Karpas-422 (cell line): ENCODE measurements at regions not wholly inside any gene's neighbourhood (a gene's known extent, or its start where the extent isn't known, plus 50 kb on each side); places are given as distances from the start of the nearest gene placed in this dataset.

Source experiments
- DNase-seq: peaks from one replicate; pipeline ENCODE4 v3.0.0-alpha.2; 2015
- H2AFZ ChIP-seq: fragments of 200-600 bp; sonication (generic); 2 replicates; pipeline ENCODE4 v1.6.1; 2014; ENCODE audit warnings: antibody characterized with exemption, low read length, mixed read lengths
- H3K27ac ChIP-seq: fragments of 200-600 bp; sonication (generic); 2 replicates; pipeline ENCODE4 v1.5.1; 2014; ENCODE audit warnings: mild to moderate bottlenecking, low read length, moderate library complexity
- H3K27me3 ChIP-seq: fragments of 200-600 bp; sonication (generic); 2 replicates; pipeline ENCODE4 v1.6.1; 2014; ENCODE audit warnings: low read length, mixed read lengths
- H3K36me3 ChIP-seq: fragments of 200-600 bp; sonication (generic); 2 replicates; pipeline ENCODE4 v1.6.1; 2014; ENCODE audit warnings: low read length, mixed read lengths; ENCODE audit not compliant: insufficient read depth
- H3K4me1 ChIP-seq: fragments of 200-600 bp; sonication (generic); 2 replicates; pipeline ENCODE4 v1.6.1; 2014; ENCODE audit warnings: mild to moderate bottlenecking, low read length, mixed read lengths
- H3K4me2 ChIP-seq: fragments of 200-600 bp; sonication (generic); 2 replicates; pipeline ENCODE4 v1.6.1; 2014; ENCODE audit warnings: low read length, low read depth, mild to moderate bottlenecking; ENCODE audit not compliant: poor library complexity, severe bottlenecking
- H3K4me3 ChIP-seq: fragments of 200-600 bp; sonication (generic); 2 replicates; pipeline ENCODE4 v1.5.1; 2014; ENCODE audit warnings: mild to moderate bottlenecking, antibody characterized with exemption, low read length, mixed read lengths
- H3K79me2 ChIP-seq: fragments of 200-600 bp; sonication (generic); 2 replicates; pipeline ENCODE4 v1.6.1; 2014; ENCODE audit warnings: mild to moderate bottlenecking, low read length, mixed read lengths
- H3K9ac ChIP-seq: fragments of 200-600 bp; sonication (generic); 2 replicates; pipeline ENCODE4 v1.6.0; 2014; ENCODE audit warnings: low read length
- H3K9me2 ChIP-seq: fragments of 200-600 bp; sonication (generic), shearing (Covaris generic); replicated peaks from 2 replicates; pipeline ENCODE4 v1.6.0; 2014; ENCODE audit warnings: mild to moderate bottlenecking, low read length, moderate library complexity; ENCODE audit not compliant: insufficient read depth
- H3K9me3 ChIP-seq: fragments of 300-700, 200-600 bp; sonication (generic); 2 replicates; pipeline ENCODE4 v1.6.1; 2014; ENCODE audit warnings: low read length, mixed read lengths
- H4K20me1 ChIP-seq: fragments of 200-600 bp; sonication (generic); 2 replicates; pipeline ENCODE4 v1.6.1; 2014; ENCODE audit warnings: mild to moderate bottlenecking, antibody characterized with exemption, low read length, low read depth; ENCODE audit not compliant: insufficient read depth

DNA sequence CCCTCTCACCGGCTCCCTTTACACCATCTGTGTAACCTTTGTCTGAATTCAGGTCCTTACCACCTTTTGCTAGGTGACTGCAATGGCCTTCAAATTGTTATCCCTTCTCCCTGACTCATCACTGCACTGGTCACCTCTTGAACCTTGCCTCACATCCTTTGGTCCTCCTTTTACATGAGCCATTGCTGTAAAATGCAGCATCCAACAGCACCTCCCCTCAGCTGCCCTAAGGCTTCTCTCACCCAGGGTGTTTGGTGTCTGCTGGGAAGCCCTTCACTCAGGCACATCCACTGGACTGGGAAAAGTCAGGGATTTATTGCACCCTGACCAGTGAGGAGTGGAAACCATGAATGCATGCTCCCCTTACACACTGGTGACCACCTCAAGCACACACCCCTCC, 192.5 kb upstream of the GATB start:
- Histone ChIP-seq H3K4me2 (no peak overlapping the region), H3K9ac (no peak overlapping the region)

DNA sequence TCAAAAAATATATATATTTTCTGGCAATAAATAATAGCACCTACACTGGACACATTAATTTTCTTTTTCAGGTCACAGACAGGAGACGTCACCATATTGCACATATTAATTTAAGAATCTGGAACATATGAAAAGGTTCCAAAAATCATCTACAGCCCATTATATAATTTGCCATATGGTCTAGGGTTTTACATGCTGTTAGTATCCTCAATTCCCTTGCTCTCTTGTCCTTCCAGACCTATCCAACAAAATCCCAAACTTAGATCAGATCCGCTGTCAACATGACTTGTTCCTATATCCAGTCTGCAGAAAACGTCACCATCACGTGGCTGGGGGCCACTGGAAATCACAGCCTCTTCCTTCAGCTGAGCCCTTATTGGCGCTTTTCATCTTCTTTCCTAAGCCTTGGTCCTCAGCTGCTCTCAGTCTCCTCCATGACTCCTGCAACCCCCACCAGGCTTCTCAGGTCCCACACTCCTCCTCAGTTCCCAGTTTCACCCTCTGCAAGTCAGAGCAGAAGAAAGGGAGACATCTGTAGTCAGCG, 192.0 kb upstream of the GATB start:
- Histone ChIP-seq H3K4me2 (no peak overlapping the region), H3K9me2 (no peaks in the 10 kb centered on the region), H3K4me3 (no peak overlapping the region), H4K20me1 (no peaks in the 10 kb centered on the region), H3K9ac (no peak overlapping the region), H3K36me3 (no peaks in the 10 kb centered on the region), H3K27me3 (no peaks in the 10 kb centered on the region), H3K4me1 (no peaks in the 10 kb centered on the region), H3K27ac (no peak overlapping the region), H2AFZ (no peak overlapping the region), H3K9me3 (no peaks in the 10 kb centered on the region), H3K79me2 (no peaks in the 10 kb centered on the region)
- no peak for DNase-seq

More for the DNA sequence above, 192.5 kb upstream of the GATB start:
- no peaks in the 10 kb centered on the region for H3K36me3 ChIP-seq
- H3K27me3 ChIP-seq: no peaks in the 10 kb centered on the region
- H3K9me3 ChIP-seq: no peaks in the 10 kb centered on the region
- no peaks in the 10 kb centered on the region for H3K9me2 ChIP-seq
- H4K20me1 ChIP-seq: no peaks in the 10 kb centered on the region
- H3K4me1 ChIP-seq: no peaks in the 10 kb centered on the region
- no peak overlapping the region for H3K27ac ChIP-seq
- H3K79me2 ChIP-seq: no peaks in the 10 kb centered on the region
- H2AFZ ChIP-seq: no peak overlapping the region
- H3K4me3 ChIP-seq: no peak overlapping the region
- no peak for DNase-seq

DNA sequence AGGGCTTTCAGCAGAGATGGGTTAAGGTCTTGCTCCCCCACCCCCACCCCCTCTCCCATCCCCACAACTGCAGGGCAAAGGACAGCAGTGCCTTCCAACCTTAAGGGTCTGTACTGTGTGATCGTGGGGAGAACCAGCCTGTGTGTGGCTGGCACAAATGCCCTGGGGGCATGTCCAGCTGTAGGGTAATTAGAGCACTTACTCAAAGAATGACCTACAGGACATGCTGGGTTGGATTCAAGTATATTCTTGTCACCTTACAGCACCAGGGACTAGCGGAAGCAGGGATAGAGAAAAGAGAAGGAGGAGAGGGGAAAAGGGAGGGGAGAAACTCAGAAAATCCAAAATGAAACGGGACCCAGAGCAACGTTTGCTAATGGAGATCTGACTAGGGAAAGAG, 191.3 kb upstream of the GATB start:
- H3K79me2 ChIP-seq: no peaks in the 10 kb centered on the region
- H3K27ac ChIP-seq: no peak overlapping the region
- no peak overlapping the region for H3K9ac ChIP-seq
- no peak overlapping the region for H3K4me3 ChIP-seq
- no peaks in the 10 kb centered on the region for H3K36me3 ChIP-seq
- H3K4me1 ChIP-seq: no peaks in the 10 kb centered on the region
- H3K4me2 ChIP-seq: no peak overlapping the region
- no peak overlapping the region for H2AFZ ChIP-seq
- no peaks in the 10 kb centered on the region for H3K9me2 ChIP-seq
- H3K27me3 ChIP-seq: no peaks in the 10 kb centered on the region
- H3K9me3 ChIP-seq: peaks cover under 1% of the 10 kb centered on the region; the same call in 1 of the 2 replicates
- DNase-seq: no peak
- H4K20me1 ChIP-seq: no peaks in the 10 kb centered on the region

DNA sequence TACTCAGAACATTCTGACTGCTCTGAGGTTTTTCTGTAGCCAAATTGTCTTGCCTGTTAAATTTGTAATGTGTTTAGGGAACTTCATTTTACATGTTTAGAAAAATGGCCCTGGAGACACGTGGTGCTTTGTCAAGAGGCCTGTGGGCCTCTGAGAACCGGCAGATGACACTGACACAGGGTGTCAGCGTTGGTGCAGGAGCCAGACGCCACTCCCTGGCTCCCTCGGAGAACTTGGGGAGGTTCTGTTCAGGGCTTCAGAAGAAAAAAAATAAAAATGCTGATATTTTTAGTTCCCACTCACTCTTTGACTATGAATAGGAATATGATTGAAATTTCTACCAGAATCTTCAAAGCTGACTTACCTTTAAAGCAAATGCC, 190.9 kb upstream of the GATB start:
- H4K20me1 ChIP-seq: no peaks in the 10 kb centered on the region
- H3K4me3 ChIP-seq: no peak overlapping the region
- H3K27ac ChIP-seq: no peak overlapping the region
- peaks cover 5% of the 10 kb centered on the region for H3K9me3 ChIP-seq
- no peak overlapping the region for H2AFZ ChIP-seq
- H3K27me3 ChIP-seq: no peaks in the 10 kb centered on the region
- DNase-seq: no peak
- no peaks in the 10 kb centered on the region for H3K9me2 ChIP-seq
- H3K9ac ChIP-seq: no peak overlapping the region
- H3K36me3 ChIP-seq: no peaks in the 10 kb centered on the region
- no peaks in the 10 kb centered on the region for H3K4me1 ChIP-seq
- no peaks in the 10 kb centered on the region for H3K79me2 ChIP-seq
- H3K4me2 ChIP-seq: no peak overlapping the region

DNA sequence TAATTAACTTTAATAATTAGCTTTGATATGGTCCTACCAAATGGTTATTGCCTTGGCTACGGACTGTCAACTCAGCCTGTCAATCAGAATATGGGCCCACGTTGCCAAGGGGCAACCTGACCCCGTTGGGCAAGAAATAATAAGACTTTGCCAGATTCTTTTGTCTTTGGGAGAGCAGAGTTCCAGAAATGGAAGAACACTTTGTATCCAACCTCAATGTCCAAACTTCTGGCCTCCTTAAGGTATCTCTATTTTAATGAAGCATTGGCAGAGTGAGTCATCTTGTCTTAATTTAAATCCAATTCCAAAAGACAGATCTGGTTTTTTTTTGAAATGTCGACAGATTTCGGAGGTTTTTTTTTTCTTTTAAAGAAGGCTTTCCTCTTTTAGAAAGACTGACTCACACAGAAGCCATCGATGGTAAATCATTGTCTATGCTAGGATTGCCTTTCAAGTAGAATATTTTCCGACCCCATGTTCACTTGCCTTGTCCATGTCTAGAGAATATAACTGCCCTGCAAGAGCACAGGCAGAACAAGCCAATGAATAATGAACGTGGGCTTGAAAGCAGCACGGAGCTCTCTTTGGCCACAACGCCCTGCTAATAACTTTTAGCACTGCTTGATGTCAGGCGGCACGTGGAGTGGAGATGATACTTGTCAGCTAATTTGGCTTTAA, 190.3 kb upstream of the GATB start:
- no peaks in the 10 kb centered on the region for H3K4me1 ChIP-seq
- H3K9ac ChIP-seq: no peak overlapping the region
- H3K9me3 ChIP-seq: peaks cover 6% of the 10 kb centered on the region
- no peak for DNase-seq
- H3K4me2 ChIP-seq: no peak overlapping the region
- no peak overlapping the region for H3K4me3 ChIP-seq
- no peaks in the 10 kb centered on the region for H3K9me2 ChIP-seq
- H4K20me1 ChIP-seq: no peaks in the 10 kb centered on the region
- H2AFZ ChIP-seq: no peak overlapping the region
- H3K36me3 ChIP-seq: no peaks in the 10 kb centered on the region
- no peaks in the 10 kb centered on the region for H3K79me2 ChIP-seq
- no peak overlapping the region for H3K27ac ChIP-seq
- no peaks in the 10 kb centered on the region for H3K27me3 ChIP-seq

DNA sequence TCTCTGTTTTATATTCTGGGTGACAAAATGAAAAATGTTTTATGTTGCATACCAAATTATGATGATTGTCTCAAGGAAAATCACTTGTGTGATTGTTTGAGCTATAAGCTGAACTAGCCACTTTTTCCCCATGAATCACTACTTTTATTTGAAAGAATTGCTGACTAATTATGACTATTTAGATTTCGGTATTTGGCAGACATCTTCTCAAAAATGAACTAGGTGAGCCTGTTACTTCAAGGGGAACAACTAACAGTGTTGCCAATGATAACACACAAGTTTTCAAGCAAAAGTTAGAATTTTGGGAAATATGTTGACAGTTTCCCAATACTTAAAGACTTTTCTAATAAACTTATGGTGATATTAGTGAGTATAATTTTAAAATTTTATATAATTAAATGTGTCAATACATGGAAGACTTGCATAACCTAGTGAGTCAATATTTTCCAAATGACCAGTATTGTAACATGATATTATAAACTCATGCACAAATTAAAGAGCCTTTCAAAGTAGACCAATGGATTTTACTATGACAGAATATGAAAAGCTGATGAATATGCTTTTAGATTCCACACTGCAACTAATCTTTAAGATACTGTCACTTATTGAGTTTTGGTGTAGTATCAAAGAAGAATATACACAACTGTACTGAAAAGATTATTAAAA, 187.7 kb upstream of the GATB start:
- Histone ChIP-seq H3K9me3 (peaks cover 6% of the 10 kb centered on the region), H3K27ac (no peak overlapping the region), H3K4me2 (no peak overlapping the region), H3K9me2 (no peaks in the 10 kb centered on the region), H3K79me2 (no peaks in the 10 kb centered on the region), H2AFZ (no peak overlapping the region), H3K27me3 (no peaks in the 10 kb centered on the region), H3K36me3 (no peaks in the 10 kb centered on the region), H3K9ac (no peak overlapping the region), H3K4me1 (no peaks in the 10 kb centered on the region), H3K4me3 (no peak overlapping the region), H4K20me1 (no peaks in the 10 kb centered on the region)
- no peak for DNase-seq

DNA sequence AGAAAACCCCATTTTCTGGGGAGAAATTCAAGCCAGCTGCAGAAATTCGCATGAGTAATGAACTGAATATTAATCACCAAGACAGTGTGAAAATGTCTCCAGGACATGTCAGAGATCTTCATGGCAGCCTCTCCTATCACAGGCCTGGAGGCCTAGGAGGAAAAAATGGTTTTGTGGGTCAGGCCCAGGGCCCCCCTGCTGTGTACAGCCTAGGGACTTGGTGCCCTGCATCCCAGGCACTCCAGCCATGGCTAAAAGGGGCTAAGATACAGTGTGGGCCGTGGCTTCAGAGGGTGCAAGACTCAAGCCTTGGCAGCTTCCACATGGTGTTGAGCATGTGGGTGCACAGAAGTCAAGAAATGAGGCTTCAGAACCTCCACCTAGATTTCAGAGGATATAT, 185.9 kb upstream of the GATB start:
- no peak overlapping the region for H3K4me2 ChIP-seq
- peaks cover 6% of the 10 kb centered on the region for H3K9me3 ChIP-seq
- H3K9me2 ChIP-seq: no peaks in the 10 kb centered on the region
- H3K27ac ChIP-seq: no peak overlapping the region
- no peaks in the 10 kb centered on the region for H4K20me1 ChIP-seq
- H3K4me3 ChIP-seq: no peak overlapping the region
- DNase-seq: no peak
- H3K36me3 ChIP-seq: no peaks in the 10 kb centered on the region
- no peaks in the 10 kb centered on the region for H3K79me2 ChIP-seq
- no peak overlapping the region for H2AFZ ChIP-seq
- no peaks in the 10 kb centered on the region for H3K27me3 ChIP-seq
- no peak overlapping the region for H3K9ac ChIP-seq
- H3K4me1 ChIP-seq: no peaks in the 10 kb centered on the region

DNA sequence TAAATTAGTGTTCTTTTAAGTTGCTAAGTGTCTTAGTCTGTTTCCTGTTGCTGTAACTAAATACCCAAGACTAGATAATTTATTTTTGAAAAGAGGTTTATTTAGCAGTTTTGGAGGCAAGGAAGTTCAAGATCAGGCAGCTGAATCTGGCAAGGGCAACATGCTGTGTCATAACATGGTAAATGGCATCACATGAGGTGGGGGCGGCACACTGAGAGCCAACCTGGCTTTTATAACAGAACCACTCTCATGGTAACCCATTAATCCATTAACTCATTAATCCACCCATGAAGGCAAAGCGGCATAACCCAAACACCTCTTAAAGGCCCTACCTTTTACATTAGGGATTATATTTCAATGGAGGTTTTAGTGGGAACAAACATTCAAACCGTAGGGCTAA, 182.2 kb upstream of the GATB start:
- Histone ChIP-seq H3K9me3 (peaks cover 6% of the 10 kb centered on the region), H3K36me3 (no peaks in the 10 kb centered on the region), H3K27ac (no peak overlapping the region), H3K27me3 (no peaks in the 10 kb centered on the region), H3K4me3 (no peak overlapping the region), H3K79me2 (no peaks in the 10 kb centered on the region), H3K9me2 (no peaks in the 10 kb centered on the region), H4K20me1 (no peaks in the 10 kb centered on the region), H3K4me1 (no peaks in the 10 kb centered on the region), H3K4me2 (no peak overlapping the region), H2AFZ (no peak overlapping the region), H3K9ac (no peak overlapping the region)
- no peak for DNase-seq
